Thyroid gland (tissue), 4 donors: ENCODE measurements at regions not wholly inside any gene's neighbourhood (a gene's known extent, or its start where the extent isn't known, plus 50 kb on each side); places are given as distances from the start of the nearest gene placed in this dataset.

ENCODE experiments used
- DNase-seq, 2 donors: peaks; one replicate each; pipeline ENCODE4 v3.0.0-alpha.2; 2019
- H3K27ac ChIP-seq, 3 donors: fragments of 200-600 bp; sonication (generic); 1 replicate in 2 of 3; 2 replicates in 1 of 3; pipeline ENCODE4 v1.5.1; 2016 to 2019; ENCODE audit warnings: mild to moderate bottlenecking in 1 of 3, moderate library complexity in 1 of 3
- H3K27me3 ChIP-seq: fragments of 200-600 bp; sonication (generic); one replicate; pipeline ENCODE4 v1.5.1; 2019
- H3K36me3 ChIP-seq, 2 donors: fragments of 200-600 bp; sonication (generic); one replicate each; pipeline ENCODE4 v1.5.1; 2016 to 2019
- H3K4me1 ChIP-seq, 2 donors: fragments of 200-600 bp; sonication (generic); one replicate each; pipeline ENCODE4 v1.5.1; 2017 to 2019
- H3K4me3 ChIP-seq, 3 donors: fragments of 200-600 bp; sonication (generic); replicated peaks in 1 of 3; 1 replicate in 2 of 3; 2 replicates in 1 of 3; pipeline ENCODE4 v1.5.1; 2016; ENCODE audit warnings: mild to moderate bottlenecking in 1 of 3
- H3K9me3 ChIP-seq: fragments of 200-600 bp; sonication (generic); one replicate; pipeline ENCODE4 v1.5.1; 2017
- POLR2A ChIP-seq, 2 donors: fragments of 450-650 bp; IDR thresholded peaks; one replicate each; pipeline ENCODE4 v1.6.1; 2017; ENCODE audit warnings: antibody characterized with exemption in 2 of 2, mild to moderate bottlenecking in 2 of 2, moderate library complexity in 1 of 2
- WGBS, 2 donors: methylation state at CpG; one replicate each; pipeline ENCODE4 v1.1.5; 2017; 5-methylcytosine and 5-hydroxymethylcytosine counted together
- intact Hi-C: fragments of 100-400 bp; cut with DNase I; formaldehyde crosslinking; loops from one replicate; pipeline ENCODE4 v1.15.1; 2023
- TF ChIP-seq, protein P1 (sequence below), 6 experiments: fragments of 200-600 bp in 3 of 6; fragments of 450-650 bp in 3 of 6; sonication (generic) in 3 of 6; IDR thresholded peaks; one replicate each; pipeline ENCODE4 v1.5.1; 2016 to 2019; ENCODE audit warnings: antibody characterized with exemption in 6 of 6, mild to moderate bottlenecking in 2 of 6, inconsistent platforms in 1 of 6, moderate library complexity in 1 of 6

DNA sequence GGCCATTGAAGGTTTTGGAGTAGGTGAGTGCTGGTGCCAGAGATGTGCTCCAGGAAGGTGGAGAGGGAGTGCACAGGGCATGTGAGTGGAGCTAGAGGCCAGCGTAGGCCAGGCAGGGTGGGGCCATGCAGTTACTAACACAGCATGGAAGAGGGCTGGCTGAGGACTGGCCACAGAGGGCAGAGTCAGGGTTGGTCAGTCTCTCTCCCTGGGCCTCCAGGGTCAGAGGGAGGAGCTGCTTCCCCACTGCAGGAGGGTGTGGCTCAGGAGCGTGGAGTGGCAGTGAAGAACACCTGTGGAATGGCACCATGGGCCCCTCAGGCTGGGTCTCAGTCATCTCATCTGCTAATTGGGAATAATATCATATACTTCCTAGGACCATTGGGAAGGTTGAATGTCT, 167.7 kb downstream of the MACROH2A1 start:
- intact Hi-C loops, result no loop called here
- Histone ChIP-seq H3K36me3 (no peaks in the 10 kb centered on the region), H3K4me3 (no peak overlapping the region), H3K4me1 (peaks cover 16 to 24% of the 10 kb centered on the region in 2 donors), H3K27ac (peak overlapping the region; percentile 17 to 63 (median 49)), H3K9me3 (no peaks in the 10 kb centered on the region), H3K27me3 (no peaks in the 10 kb centered on the region)
- peak; percentile 19 to 20 for DNase-seq
- WGBS, 2 donors, result 92 to 97% methylated on average over 2 of the region's 2 CpGs
- no peak for TF ChIP-seq POLR2A (IDR thresholded peaks at IDR 0.05)
- TF ChIP-seq, protein P1, sequence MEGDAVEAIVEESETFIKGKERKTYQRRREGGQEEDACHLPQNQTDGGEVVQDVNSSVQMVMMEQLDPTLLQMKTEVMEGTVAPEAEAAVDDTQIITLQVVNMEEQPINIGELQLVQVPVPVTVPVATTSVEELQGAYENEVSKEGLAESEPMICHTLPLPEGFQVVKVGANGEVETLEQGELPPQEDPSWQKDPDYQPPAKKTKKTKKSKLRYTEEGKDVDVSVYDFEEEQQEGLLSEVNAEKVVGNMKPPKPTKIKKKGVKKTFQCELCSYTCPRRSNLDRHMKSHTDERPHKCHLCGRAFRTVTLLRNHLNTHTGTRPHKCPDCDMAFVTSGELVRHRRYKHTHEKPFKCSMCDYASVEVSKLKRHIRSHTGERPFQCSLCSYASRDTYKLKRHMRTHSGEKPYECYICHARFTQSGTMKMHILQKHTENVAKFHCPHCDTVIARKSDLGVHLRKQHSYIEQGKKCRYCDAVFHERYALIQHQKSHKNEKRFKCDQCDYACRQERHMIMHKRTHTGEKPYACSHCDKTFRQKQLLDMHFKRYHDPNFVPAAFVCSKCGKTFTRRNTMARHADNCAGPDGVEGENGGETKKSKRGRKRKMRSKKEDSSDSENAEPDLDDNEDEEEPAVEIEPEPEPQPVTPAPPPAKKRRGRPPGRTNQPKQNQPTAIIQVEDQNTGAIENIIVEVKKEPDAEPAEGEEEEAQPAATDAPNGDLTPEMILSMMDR (IDR thresholded peaks at IDR 0.05), result no peak

- no peaks in the 10 kb centered on the region for H3K36me3 ChIP-seq
- peak; percentile 77 to 81 for DNase-seq
- no peaks in the 10 kb centered on the region for H3K9me3 ChIP-seq
- no peaks in the 10 kb centered on the region for H3K27me3 ChIP-seq
- 46 to 56% methylated on average over 8 to 12 of the region's 12 CpGs for WGBS, 2 donors
- H3K4me1 ChIP-seq, result peaks cover 16 to 24% of the 10 kb centered on the region in 2 donors
- H3K4me3 ChIP-seq, result no peak overlapping the region
- TF ChIP-seq POLR2A (IDR thresholded peaks at IDR 0.05), result no peak
- TF ChIP-seq, protein P1 (IDR thresholded peaks at IDR 0.05), result no peak
- intact Hi-C loops, result no loop called here
- H3K27ac ChIP-seq, result peak overlapping the region in 2 of 3 donors; percentile 49 to 63
Observed at GRCh38 chr5:135230251-135230925, 168.6 kb downstream of the MACROH2A1 start.

GRCh38 chr5:135229679-135230132, 169.3 kb downstream of the MACROH2A1 start:
- no peak for DNase-seq
- H3K27ac ChIP-seq, result no peak overlapping the region
- no peaks in the 10 kb centered on the region for H3K9me3 ChIP-seq
- H3K4me3 ChIP-seq, result no peak overlapping the region
- H3K4me1 ChIP-seq, result peaks cover 16 to 24% of the 10 kb centered on the region in 2 donors
- intact Hi-C loops, result no loop called here
- no peaks in the 10 kb centered on the region for H3K27me3 ChIP-seq
- H3K36me3 ChIP-seq, result no peaks in the 10 kb centered on the region
- 86 to 93% methylated on average over 4 of the region's 4 CpGs for WGBS, 2 donors
- TF ChIP-seq, protein P1 (IDR thresholded peaks at IDR 0.05), result no peak
- TF ChIP-seq POLR2A (IDR thresholded peaks at IDR 0.05), result no peak

- H3K27me3 ChIP-seq, result no peaks in the 10 kb centered on the region
- peaks cover 16 to 24% of the 10 kb centered on the region in 2 donors for H3K4me1 ChIP-seq
- TF ChIP-seq POLR2A (IDR thresholded peaks at IDR 0.05), result no peak
- TF ChIP-seq, protein P1 (IDR thresholded peaks at IDR 0.05), result no peak
- H3K27ac ChIP-seq, result no peak overlapping the region
- H3K36me3 ChIP-seq, result no peaks in the 10 kb centered on the region
- H3K4me3 ChIP-seq, result no peak overlapping the region
- 94 to 95% methylated on average over 2 of the region's 2 CpGs for WGBS, 2 donors
- intact Hi-C loops, result no loop called here
- DNase-seq, result no peak
- H3K9me3 ChIP-seq, result no peaks in the 10 kb centered on the region
Observed at GRCh38 chr5:135229122-135229521, 169.9 kb downstream of the MACROH2A1 start.

DNA sequence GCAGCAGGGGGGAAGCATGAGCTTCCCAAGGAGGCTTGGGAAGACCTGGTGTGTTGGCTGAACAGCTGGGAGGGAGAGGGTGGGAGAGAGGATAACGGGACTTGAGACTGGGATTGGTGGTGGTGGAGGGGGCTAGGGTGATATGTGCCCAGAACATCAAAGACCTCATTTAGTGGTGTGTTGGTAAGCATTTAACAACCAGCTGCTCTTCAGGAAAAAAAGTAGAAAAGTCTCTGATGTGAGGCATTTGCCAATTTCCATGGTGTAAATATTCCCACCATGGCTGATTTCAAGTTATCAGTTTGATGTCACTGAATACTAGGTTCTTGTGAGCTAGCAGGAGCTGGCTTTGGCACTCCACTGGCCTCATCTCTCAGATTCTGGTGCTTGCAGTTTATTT, 170.8 kb downstream of the MACROH2A1 start:
- 95 to 97% methylated on average over 1 of the region's 1 CpG for WGBS, 2 donors
- intact Hi-C loops, result no loop called here

More for the DNA sequence above, 170.8 kb downstream of the MACROH2A1 start:
- no peak for TF ChIP-seq POLR2A (IDR thresholded peaks at IDR 0.05)
- TF ChIP-seq, protein P1 (IDR thresholded peaks at IDR 0.05), result no peak
- no peak for DNase-seq
- Histone ChIP-seq H3K36me3 (no peaks in the 10 kb centered on the region), H3K27me3 (no peaks in the 10 kb centered on the region), H3K4me3 (no peak overlapping the region), H3K4me1 (peaks cover 11 to 20% of the 10 kb centered on the region in 2 donors), H3K27ac (no peak overlapping the region), H3K9me3 (no peaks in the 10 kb centered on the region)
